Esophagus squamous epithelium (tissue), 4 donors: ENCODE measurements at regions not wholly inside any gene's neighbourhood (a gene's known extent, or its start where the extent isn't known, plus 50 kb on each side); places are given as distances from the start of the nearest gene placed in this dataset.
"Not testable (repeated sequence)": the region's sequence is repeated elsewhere in the genome, so short reads cannot be mapped to it uniquely, and the experiment has no call there.

Experiments
- CTCF ChIP-seq, 6 experiments: fragments of 450-650 bp in 4 of 6; fragments of 200-600 bp in 2 of 6; sonication (generic) in 2 of 6; IDR thresholded peaks; one replicate each; pipeline ENCODE4 v1.5.1; 2016 to 2019; ENCODE audit warnings: antibody characterized with exemption in 6 of 6, mild to moderate bottlenecking in 4 of 6, moderate library complexity in 4 of 6
- POLR2A ChIP-seq, 4 donors: fragments of 450-650 bp; IDR thresholded peaks; one replicate each; pipeline ENCODE4 v1.6.1; 2017; ENCODE audit warnings: antibody characterized with exemption in 4 of 4, mild to moderate bottlenecking in 4 of 4, moderate library complexity in 3 of 4

- not testable (repeated sequence) for TF ChIP-seq POLR2A, CTCF (IDR thresholded peaks at IDR 0.05)
Measured at GRCh38 chr7:39786440-39786839, 163.1 kb downstream of the RALA start.
